Activated B cell treated with CpG ODN at 0.5 μM for 24 hours (primary cell): ENCODE measurements at regions not wholly inside any gene's neighbourhood (a gene's known extent, or its start where the extent isn't known, plus 50 kb on each side); places are given as distances from the start of the nearest gene placed in this dataset.

Source experiments
- ATAC-seq: fragments of 200-7000 bp; cut with Tn5 transposase; one replicate; pipeline ENCODE4 v1.10.0; 2021; ENCODE audit warnings: low read depth, mild to moderate bottlenecking, moderate library complexity
- CTCF ChIA-PET: fragments of 350-600 bp; sonication (Branson Sonifier 250); formaldehyde crosslinking; loops from one replicate; lab custom pipeline; 2021; ENCODE audit warnings: antibody characterized with exemption; lab: Charles Lee
- POLR2A ChIA-PET: fragments of 350-600 bp; sonication (Branson Sonifier 250); formaldehyde crosslinking; loops from one replicate; lab custom pipeline; 2021; ENCODE audit warnings: antibody characterized with exemption; lab: Charles Lee
- DNase-seq: peaks from one replicate; pipeline ENCODE4 v3.0.0; 2022
- H3K27ac Mint-ChIP-seq: one replicate; pipeline ENCODE4 v1.8.0; 2020; ENCODE audit warnings: mixed read lengths
- H3K27me3 Mint-ChIP-seq: one replicate; pipeline ENCODE4 v1.8.0; 2021; ENCODE audit warnings: mixed read lengths
- H3K36me3 Mint-ChIP-seq: one replicate; pipeline ENCODE4 v1.8.0; 2021; ENCODE audit warnings: low read depth, mixed read lengths
- H3K4me1 Mint-ChIP-seq: one replicate; pipeline ENCODE4 v1.8.0; 2021; ENCODE audit warnings: mixed read lengths
- H3K4me3 Mint-ChIP-seq: one replicate; pipeline ENCODE4 v1.8.0; 2020; ENCODE audit warnings: mild to moderate bottlenecking, mixed read lengths
- H3K9me3 Mint-ChIP-seq: one replicate; pipeline ENCODE4 v1.8.0; 2020; ENCODE audit warnings: mixed read lengths
- intact Hi-C: fragments of 100-400 bp; cut with micrococcal nuclease; formaldehyde crosslinking; loops from one replicate; pipeline ENCODE4 v1.15.1; 2024
- TF ChIP-seq, protein P1 (sequence below): fragments of 200-600 bp; IDR thresholded peaks from one replicate; pipeline ENCODE4 v1.8.0; 2022; ENCODE audit warnings: antibody characterized with exemption, mild to moderate bottlenecking

DNA sequence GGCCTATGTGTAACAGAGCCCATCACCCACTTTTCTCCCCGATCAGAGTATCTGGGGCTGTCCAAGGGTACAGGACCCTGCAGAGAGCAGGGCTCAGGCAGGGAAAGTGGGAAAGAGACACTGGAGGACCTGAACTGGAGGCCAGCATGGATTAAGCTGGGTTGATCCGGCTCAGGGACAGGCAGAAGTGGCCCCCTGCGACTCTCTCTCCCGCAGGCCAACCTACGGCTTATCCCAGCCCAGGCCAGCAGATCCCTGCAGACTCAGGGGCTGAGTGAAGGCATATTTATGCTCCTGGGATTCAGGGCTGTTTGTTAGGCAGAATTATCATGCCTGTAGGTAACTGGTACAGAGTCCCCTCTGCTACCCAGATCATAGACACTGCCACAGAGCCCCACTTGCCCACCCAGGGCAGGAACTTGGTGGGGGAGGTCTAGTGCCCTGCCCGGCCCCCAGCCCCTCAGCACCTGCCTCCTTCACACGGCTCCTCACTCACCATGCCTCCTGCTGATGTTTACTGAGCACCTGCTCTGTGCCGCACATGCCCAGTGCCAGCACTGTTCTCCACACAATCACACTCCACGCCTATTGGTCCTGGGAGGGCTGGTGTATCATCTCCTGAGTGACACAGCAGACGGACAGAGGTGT is 87.3 kb downstream of the ADRA2C start:
- ChIA-PET CTCF (no interaction called here), POLR2A (no interaction called here)
- H3K36me3 Mint-ChIP-seq = no peaks in the 10 kb centered on the region
- no peak overlapping the region for H3K27ac Mint-ChIP-seq
- H3K9me3 Mint-ChIP-seq = peaks cover 10% of the 10 kb centered on the region
- ATAC-seq (no peak), DNase-seq (no peak)
- no peaks in the 10 kb centered on the region for H3K4me1 Mint-ChIP-seq
- H3K4me3 Mint-ChIP-seq = no peak overlapping the region
- TF ChIP-seq, protein P1, sequence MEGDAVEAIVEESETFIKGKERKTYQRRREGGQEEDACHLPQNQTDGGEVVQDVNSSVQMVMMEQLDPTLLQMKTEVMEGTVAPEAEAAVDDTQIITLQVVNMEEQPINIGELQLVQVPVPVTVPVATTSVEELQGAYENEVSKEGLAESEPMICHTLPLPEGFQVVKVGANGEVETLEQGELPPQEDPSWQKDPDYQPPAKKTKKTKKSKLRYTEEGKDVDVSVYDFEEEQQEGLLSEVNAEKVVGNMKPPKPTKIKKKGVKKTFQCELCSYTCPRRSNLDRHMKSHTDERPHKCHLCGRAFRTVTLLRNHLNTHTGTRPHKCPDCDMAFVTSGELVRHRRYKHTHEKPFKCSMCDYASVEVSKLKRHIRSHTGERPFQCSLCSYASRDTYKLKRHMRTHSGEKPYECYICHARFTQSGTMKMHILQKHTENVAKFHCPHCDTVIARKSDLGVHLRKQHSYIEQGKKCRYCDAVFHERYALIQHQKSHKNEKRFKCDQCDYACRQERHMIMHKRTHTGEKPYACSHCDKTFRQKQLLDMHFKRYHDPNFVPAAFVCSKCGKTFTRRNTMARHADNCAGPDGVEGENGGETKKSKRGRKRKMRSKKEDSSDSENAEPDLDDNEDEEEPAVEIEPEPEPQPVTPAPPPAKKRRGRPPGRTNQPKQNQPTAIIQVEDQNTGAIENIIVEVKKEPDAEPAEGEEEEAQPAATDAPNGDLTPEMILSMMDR = no peak
- intact Hi-C loops = no loop called here
- H3K27me3 Mint-ChIP-seq = peaks cover 26% of the 10 kb centered on the region

DNA sequence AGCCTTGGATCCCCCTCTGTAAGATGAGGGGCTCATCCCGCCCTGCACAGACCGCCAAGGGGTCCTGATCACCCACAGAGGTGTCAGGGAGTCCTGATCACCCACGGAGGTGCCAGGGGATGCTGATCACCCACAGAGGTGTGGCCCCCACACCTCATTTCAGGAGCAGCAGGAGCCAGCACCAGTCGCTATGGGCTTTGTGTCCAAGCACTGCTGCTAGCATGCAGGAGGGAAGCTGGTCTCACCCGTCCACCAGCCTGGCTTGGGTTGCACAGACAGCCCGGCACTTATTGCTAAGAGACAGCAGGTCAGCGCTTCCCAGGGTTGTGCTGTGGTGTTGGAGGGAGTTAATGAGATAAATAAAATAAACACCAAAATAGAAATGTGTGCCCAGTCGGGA is 88.5 kb downstream of the ADRA2C start:
- no peaks in the 10 kb centered on the region for H3K4me1 Mint-ChIP-seq
- no peaks in the 10 kb centered on the region for H3K36me3 Mint-ChIP-seq
- no peak overlapping the region for H3K27ac Mint-ChIP-seq
- TF ChIP-seq, protein P1 = no peak
- ATAC-seq (no peak), DNase-seq (no peak)
- intact Hi-C loops = no loop called here
- ChIA-PET POLR2A (no interaction called here), CTCF (no interaction called here)
- H3K27me3 Mint-ChIP-seq = peaks cover 23% of the 10 kb centered on the region
- H3K4me3 Mint-ChIP-seq = no peak overlapping the region
- peaks cover 8% of the 10 kb centered on the region for H3K9me3 Mint-ChIP-seq

DNA sequence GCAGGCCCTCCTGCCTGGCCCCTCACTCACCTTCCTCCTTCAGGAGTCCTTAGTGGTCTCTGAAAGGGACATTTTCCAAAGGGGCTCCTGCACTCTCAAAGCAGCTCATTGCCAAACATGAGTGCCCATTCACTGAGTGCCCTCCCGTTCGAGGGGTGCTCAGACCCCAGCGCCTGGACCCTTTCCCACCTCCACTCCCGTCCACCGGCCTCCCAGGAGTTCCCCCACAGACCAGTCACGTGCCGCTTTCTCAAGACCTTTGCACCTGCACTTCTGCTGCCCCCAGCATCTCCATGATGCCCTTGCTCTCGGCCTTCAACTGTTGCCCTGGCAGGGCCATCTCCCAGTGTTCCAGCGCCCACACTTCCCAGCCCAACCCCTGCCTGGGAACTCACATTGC is 89.5 kb downstream of the ADRA2C start:
- no peaks in the 10 kb centered on the region for H3K4me1 Mint-ChIP-seq
- ChIA-PET CTCF (no interaction called here), POLR2A (no interaction called here)
- no peaks in the 10 kb centered on the region for H3K36me3 Mint-ChIP-seq
- H3K27me3 Mint-ChIP-seq = peaks cover 22% of the 10 kb centered on the region
- intact Hi-C loops = no loop called here
- peaks cover 1% of the 10 kb centered on the region for H3K9me3 Mint-ChIP-seq
- TF ChIP-seq, protein P1 = no peak
- no peak for ATAC-seq
- H3K4me3 Mint-ChIP-seq = no peak overlapping the region
- DNase-seq = no peak
- no peak overlapping the region for H3K27ac Mint-ChIP-seq

DNA sequence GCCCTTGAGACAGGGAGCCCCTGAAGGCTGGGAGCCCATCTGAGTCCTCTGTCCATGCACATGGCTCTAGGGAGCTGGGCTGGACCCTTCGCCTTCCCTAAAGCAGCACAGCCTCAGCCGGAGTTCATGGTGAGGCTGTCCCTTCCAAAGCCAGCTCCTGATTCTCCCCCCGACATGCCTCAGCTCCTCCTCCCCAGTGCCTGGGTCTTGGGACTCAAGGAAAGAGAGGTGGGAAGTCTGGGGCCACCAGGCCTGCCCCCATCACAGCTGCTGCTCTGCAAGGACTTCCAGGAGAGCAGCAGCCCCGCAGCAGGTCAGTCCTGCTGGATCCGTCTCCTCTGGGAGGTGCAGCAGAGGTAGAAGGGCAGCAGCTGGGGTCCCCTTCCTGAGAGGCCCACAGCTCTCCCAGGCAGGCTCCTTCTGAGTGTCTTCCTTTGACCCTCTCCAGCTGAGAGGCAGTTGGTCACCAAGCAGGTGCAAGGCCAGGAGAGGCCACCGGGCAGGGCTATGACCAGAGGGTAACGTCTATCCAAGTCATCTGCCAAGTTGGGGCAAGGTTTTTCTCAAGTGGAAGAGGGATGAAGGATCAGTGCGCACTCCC is 90.5 kb downstream of the ADRA2C start:
- ChIA-PET CTCF (no interaction called here), POLR2A (no interaction called here)
- DNase-seq (no peak), ATAC-seq (no peak)
- intact Hi-C loops = no loop called here
- Mint-ChIP-seq H3K27ac (no peak overlapping the region), H3K27me3 (peaks cover 20% of the 10 kb centered on the region), H3K4me3 (no peak overlapping the region), H3K36me3 (no peaks in the 10 kb centered on the region), H3K9me3 (no peaks in the 10 kb centered on the region), H3K4me1 (no peaks in the 10 kb centered on the region)
- TF ChIP-seq, protein P1 = no peak

DNA sequence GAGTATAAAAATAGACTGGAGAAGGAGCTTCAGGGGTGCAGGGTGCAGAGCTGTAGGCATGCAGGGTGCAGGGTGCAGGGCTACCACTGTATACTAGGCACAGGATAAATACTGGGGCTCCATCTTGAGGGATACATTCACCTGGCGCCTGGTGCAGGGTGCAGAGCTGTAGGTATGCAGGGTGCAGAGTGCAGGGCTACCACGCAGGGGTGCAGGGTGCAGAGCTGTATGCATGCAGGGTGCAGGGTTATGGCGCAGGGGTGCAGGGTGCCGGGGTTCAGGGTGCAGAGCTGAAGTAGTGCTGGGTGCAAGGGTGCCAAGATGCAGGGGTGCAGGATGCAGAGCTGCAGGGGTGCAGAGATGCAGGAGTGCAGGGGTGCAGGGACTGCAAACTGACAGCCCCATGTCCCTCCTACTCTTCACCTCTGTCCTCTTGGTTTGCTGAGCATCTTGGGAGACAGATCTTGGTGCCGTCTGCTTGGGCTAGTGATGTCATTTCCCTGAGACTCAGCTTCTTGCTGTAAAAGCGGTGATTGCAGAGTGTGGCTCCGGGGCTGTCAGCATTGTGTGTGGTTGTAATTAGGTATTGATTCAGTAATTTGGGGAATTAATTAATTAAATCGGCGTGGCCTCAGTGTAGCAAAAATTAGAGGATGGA is 91.2 kb downstream of the ADRA2C start:
- Mint-ChIP-seq H3K27ac (no peak overlapping the region), H3K4me3 (no peak overlapping the region), H3K9me3 (no peaks in the 10 kb centered on the region), H3K36me3 (no peaks in the 10 kb centered on the region), H3K27me3 (peaks cover 20% of the 10 kb centered on the region), H3K4me1 (no peaks in the 10 kb centered on the region)
- no peak for DNase-seq
- TF ChIP-seq, protein P1 = no peak
- no peak for ATAC-seq
- intact Hi-C loops = no loop called here
- ChIA-PET POLR2A (no interaction called here), CTCF (no interaction called here)
